RWPE1 (cell line): ENCODE measurements at regions not wholly inside any gene's neighbourhood (a gene's known extent, or its start where the extent isn't known, plus 50 kb on each side); places are given as distances from the start of the nearest gene placed in this dataset.

Source experiments
- CTCF ChIA-PET: fragments of 350-600 bp; sonication (Branson Sonifier 250); formaldehyde crosslinking; extraction: SDS; loops from one replicate; lab custom pipeline; 2021; lab: Yijun Ruan, JAX
- POLR2A ChIA-PET: fragments of 400-600 bp; formaldehyde crosslinking; extraction: SDS; loops from one replicate; lab custom pipeline; 2020; ENCODE audit warnings: antibody characterized with exemption; ENCODE audit not compliant: low non-redundant PET; lab: Yijun Ruan, JAX
- DNase-seq: peaks from one replicate; pipeline ENCODE4 v3.0.0; 2012; ENCODE audit warnings: low spot score
- H3K27ac ChIP-seq: fragments of 450-650 bp; 2 replicates; pipeline ENCODE4 v1.5.1; 2017
- CTCF ChIP-seq: fragments of 450-650 bp; conservative IDR thresholded peaks from 2 replicates; pipeline ENCODE4 v1.5.1; 2017; ENCODE audit warnings: low read depth, mild to moderate bottlenecking

GRCh38 chr12:108419949-108420348 lies 80.8 kb upstream of the CMKLR1 start:
- H3K27ac ChIP-seq, result no peak overlapping the region
- TF ChIP-seq CTCF, result no peak
- CTCF ChIA-PET, result no interaction called here
- DNase-seq, result no peak
- POLR2A ChIA-PET, result no interaction called here

- TF ChIP-seq CTCF, result no peak
- no peak for DNase-seq
- ChIA-PET POLR2A (no interaction called here), CTCF (no interaction called here)
- no peak overlapping the region for H3K27ac ChIP-seq
These were observed 79.2 kb upstream of the CMKLR1 start for GRCh38 chr12:108418164-108418890.

GRCh38 chr12:108414021-108414420 lies 74.9 kb upstream of the CMKLR1 start:
- no peak for TF ChIP-seq CTCF
- H3K27ac ChIP-seq, result no peak overlapping the region
- ChIA-PET CTCF (no interaction called here), POLR2A (no interaction called here)
- no peak for DNase-seq

- TF ChIP-seq CTCF, result no peak
- H3K27ac ChIP-seq, result no peak overlapping the region
- DNase-seq, result no peak
- ChIA-PET POLR2A (no interaction called here), CTCF (no interaction called here)
These were observed 71.6 kb upstream of the CMKLR1 start for GRCh38 chr12:108410689-108411088.

GRCh38 chr12:108409481-108409880 lies 70.4 kb upstream of the CMKLR1 start:
- no peak overlapping the region for H3K27ac ChIP-seq
- ChIA-PET CTCF (interaction anchor here (0.6 kb wide), 1 partner anchor 22 kb away, joined by 4 read pairs; no protein-coding TSS in a partner anchor), POLR2A (no interaction called here)
- DNase-seq, result no peak
- no peak for TF ChIP-seq CTCF

GRCh38 chr12:108403952-108404351 lies 64.8 kb upstream of the CMKLR1 start:
- ChIA-PET CTCF (no interaction called here), POLR2A (no interaction called here)
- TF ChIP-seq CTCF, result no peak
- DNase-seq, result peak; percentile 32
- no peak overlapping the region for H3K27ac ChIP-seq
